NB4 (cell line): ENCODE measurements at regions not wholly inside any gene's neighbourhood (a gene's known extent, or its start where the extent isn't known, plus 50 kb on each side); places are given as distances from the start of the nearest gene placed in this dataset.

ENCODE experiments used
- MAX ChIP-seq: IDR thresholded peaks from 2 replicates; pipeline ENCODE4 v1.6.1; 2011; ENCODE audit warnings: low read depth, low read length
- MYC ChIP-seq: IDR thresholded peaks from 2 replicates; pipeline ENCODE4 v1.6.1; 2011; ENCODE audit warnings: low read depth, low read length
- POLR2A ChIP-seq: IDR thresholded peaks from 2 replicates; pipeline ENCODE4 v1.6.1; 2011; ENCODE audit warnings: mild to moderate bottlenecking; ENCODE audit not compliant: insufficient read length; ENCODE audit errors: extremely low read depth
- TF ChIP-seq, protein P1 (sequence below): IDR thresholded peaks from one replicate; pipeline ENCODE4 v1.5.1; 2012; ENCODE audit warnings: low read depth, low read length

- TF ChIP-seq POLR2A (no peak), MYC (no peak), MAX (no peak)
- TF ChIP-seq, protein P1, sequence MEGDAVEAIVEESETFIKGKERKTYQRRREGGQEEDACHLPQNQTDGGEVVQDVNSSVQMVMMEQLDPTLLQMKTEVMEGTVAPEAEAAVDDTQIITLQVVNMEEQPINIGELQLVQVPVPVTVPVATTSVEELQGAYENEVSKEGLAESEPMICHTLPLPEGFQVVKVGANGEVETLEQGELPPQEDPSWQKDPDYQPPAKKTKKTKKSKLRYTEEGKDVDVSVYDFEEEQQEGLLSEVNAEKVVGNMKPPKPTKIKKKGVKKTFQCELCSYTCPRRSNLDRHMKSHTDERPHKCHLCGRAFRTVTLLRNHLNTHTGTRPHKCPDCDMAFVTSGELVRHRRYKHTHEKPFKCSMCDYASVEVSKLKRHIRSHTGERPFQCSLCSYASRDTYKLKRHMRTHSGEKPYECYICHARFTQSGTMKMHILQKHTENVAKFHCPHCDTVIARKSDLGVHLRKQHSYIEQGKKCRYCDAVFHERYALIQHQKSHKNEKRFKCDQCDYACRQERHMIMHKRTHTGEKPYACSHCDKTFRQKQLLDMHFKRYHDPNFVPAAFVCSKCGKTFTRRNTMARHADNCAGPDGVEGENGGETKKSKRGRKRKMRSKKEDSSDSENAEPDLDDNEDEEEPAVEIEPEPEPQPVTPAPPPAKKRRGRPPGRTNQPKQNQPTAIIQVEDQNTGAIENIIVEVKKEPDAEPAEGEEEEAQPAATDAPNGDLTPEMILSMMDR: peak; percentile 19
These were observed 109.0 kb downstream of the SIK1 start for GRCh38 chr21:43317959-43318358.
